Stimulated activated naive CD8-positive, alpha-beta T cell treated with anti-CD3 and anti-CD28 coated beads, Interleukin-15, Interleukin-2, amounts not matched to agents 100 U/mL and 50 U/mL, for 24 hours (primary cell): ENCODE measurements at regions not wholly inside any gene's neighbourhood (a gene's known extent, or its start where the extent isn't known, plus 50 kb on each side); places are given as distances from the start of the nearest gene placed in this dataset.

Experiments
- ATAC-seq: fragments of 150-1000 bp; cut with Tn5 transposase; one replicate; pipeline ENCODE4 v1.10.0; 2021
- DNase-seq: peaks from one replicate; pipeline ENCODE4 v3.0.0; 2021

- ATAC-seq = no peak
- DNase-seq = no peak
Observed at GRCh38 chr2:163368655-163369054, 367.2 kb downstream of the FIGN start.

- ATAC-seq = no peak
Observed at GRCh38 chr2:163367825-163368582, 367.8 kb downstream of the FIGN start.

DNA sequence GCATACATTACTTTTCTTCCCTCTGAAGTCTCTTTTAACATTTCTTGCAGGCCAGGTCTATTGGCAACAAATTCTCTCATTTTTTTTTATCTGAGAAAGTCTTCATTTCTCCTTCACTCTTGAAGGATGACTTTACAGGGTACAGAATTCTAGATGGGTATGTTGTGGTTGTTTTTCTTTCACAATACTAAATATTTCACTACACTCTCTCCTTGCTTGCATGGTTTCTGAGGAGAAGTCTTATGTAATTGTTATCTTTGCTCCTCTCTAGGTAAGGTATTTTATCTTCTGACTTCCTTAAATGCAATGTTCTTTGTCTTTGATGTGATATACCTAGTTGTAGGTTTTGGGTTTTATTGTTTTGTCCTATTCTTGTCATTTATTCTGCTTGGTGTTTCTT lies 371.1 kb downstream of the FIGN start:
- no peak for ATAC-seq
- no peak for DNase-seq

More at GRCh38 chr2:163367825-163368582, 367.8 kb downstream of the FIGN start:
- no peak for DNase-seq

DNA sequence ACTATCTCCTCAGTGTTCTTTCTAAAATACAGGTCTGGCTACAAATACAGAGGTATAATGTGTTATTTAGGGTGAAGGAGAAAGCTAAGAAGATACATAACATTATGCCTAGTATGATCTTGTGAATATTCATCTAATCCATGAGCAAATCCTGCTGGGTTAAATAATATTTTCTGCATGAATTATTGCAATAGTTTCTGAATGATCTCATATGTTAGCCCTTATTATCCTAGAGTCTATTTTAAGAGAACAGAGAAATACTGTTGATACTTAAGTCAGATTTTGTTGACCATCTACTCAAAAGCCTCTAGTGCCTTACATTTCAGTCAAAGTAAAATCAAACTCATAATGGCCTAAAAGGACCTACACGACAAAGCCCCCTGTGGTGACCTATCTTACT lies 382.3 kb downstream of the FIGN start:
- no peak for DNase-seq
- no peak for ATAC-seq

DNA sequence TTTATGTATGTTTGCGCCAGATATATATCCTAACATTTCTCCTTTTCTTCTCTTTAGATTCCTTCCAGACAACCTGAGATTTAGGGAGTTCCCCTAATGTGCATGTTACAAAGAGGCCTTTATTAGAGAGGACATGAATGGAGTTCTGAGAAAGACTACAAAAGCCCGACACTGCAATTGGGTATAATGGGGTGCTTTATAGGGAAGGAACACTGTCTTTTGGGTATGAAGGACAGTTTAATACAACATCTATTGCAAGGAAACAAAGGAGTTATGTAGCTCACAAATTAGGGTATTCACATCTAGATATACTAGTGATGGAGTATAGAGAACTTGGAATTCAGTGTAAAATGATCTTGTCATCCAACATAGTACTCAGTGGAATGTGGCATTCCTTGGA lies 383.8 kb downstream of the FIGN start:
- DNase-seq (no peak), ATAC-seq (no peak)

GRCh38 chr2:163351143-163351542 lies 384.7 kb downstream of the FIGN start:
- DNase-seq (no peak), ATAC-seq (no peak)

GRCh38 chr2:163348857-163349380 lies 386.9 kb downstream of the FIGN start:
- no peak for DNase-seq
- ATAC-seq = no peak

DNA sequence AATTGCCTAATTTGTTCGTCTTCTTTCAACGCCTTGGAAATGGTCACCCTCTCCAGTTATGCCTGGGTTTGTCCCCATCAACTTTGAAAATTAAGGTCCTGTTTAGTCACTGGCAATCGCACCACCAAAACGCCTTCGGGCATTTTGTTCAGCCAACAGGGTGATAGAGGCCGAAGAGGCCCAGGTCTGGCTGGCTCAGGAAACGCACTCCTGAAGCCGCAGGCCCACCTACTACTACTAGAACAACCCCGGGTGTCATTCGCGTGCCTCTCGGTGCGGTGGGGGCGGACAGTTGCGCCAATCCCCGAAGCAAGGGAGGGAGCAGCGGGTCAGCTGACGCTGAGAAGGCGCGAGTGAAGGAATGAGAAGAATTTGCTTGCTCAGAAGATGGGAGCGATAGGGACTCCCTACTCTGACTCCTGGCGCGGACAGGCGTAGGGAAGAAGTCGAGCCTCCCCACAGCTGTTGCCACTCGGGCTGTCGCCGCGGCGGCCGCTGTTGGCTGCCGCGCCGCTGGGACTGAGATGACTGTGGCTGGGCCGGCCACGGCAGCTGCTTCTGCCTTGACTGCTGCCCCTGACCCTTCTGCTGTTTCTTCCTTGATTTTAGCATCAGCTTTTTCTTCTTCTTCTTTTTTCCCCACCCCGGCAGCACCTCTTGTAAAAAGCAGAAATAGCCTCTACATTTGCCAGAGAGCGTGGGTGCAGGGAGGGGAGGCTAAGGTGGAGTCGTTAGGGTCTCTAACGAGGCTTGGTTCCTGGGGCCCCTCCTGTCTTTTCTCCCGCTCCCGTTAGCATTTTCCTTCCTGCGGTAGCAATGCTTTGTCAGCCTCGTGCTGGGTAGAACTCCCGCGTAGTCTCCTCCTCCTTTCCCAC lies 387.6 kb downstream of the FIGN start:
- DNase-seq (no peak), ATAC-seq (no peak)

DNA sequence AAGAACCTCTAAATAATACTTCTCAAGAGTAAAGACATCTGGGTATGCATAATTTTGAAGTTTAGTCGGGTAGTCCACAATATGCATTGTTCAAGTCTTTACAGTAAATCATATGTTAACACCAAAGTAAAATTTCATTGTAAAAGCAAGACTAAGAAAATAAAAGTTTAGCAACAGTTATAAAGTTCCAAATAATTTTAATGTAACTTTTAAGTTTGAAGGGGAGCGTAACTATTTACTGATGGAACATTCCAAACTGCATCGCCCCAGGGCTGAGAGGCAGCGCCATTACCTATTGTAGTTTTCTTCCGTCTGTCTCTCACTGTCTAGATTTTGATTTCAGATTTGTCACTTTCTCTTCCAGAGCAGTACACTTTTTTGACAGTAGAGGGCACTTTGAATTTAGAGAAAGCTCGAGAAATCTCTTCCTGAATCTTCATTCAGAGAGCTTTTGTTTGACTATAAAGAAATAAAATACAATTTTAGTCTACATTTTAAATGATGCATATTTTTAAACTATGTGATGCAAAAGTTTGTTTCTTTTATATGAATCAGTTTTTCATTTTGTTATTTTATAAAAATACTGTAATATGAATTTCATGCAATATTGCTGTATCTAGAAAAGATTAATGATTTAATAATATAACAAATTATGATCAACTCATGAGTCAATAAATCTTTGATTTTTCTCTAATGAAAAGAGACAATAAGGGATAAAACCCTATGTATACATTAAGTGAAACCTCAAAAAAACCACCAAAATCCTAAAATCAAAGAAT lies 389.8 kb downstream of the FIGN start:
- no peak for DNase-seq
- ATAC-seq = no peak

- no peak for DNase-seq
- no peak for ATAC-seq
Observed at GRCh38 chr2:163343316-163343715, 392.5 kb downstream of the FIGN start.

DNA sequence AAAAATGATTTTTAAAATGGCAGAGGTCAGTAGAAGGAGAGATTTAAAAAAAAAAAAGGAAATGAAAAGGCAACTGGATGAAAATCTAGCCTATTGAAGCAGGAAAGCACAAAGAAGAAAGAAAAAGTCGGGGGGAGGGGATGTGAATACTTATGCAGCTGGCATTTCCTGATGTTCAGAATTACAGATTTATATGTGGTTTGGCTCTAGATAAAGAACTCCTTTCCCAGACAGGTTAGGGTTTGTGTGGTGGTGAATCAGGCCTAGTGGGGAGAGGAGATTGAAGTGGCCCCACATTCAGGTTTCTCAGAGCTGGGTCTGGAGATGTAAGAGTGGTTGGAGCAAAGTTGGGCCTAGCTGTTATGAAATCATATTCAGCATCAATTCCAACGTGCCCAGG lies 394.4 kb downstream of the FIGN start:
- no peak for ATAC-seq
- no peak for DNase-seq

GRCh38 chr2:163338270-163338669 lies 397.5 kb downstream of the FIGN start:
- DNase-seq = no peak
- ATAC-seq = no peak

DNA sequence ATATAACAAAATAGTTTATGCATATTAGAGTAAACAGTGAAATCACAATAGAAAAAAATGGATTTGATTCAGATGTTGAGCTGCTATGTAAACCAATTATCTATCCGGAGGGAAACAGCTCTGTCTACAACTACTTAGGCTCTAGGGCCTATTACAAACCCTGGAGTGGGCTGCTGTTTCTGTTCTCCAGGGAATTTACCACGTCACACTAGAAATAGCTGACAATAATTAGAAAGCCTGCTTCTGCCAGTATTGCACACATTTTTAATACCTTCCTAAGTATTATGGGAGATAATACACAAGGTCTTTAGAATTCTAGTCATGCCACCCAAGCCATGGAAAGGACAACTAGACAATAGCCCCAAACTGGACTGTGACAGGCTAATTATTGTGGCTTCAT lies 411.1 kb downstream of the FIGN start:
- ATAC-seq (no peak), DNase-seq (no peak)

DNA sequence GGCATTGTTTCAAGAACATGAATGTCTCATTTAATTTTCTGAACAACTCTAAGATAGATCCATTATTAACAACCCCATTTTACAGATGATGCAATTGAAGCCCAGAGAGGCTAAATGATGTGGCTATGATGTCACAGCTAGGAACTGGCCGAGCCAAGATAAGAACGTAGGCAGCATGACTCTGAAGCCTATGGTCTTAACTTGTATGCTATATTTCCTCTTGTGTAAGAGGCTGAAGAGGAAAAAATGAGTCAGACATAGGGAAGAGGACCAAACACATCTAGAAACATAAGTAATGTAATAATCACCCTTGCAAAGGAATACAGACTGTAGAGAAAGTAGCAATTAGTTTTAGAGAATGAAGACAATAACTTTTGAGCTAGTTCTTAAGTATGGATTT lies 416.8 kb downstream of the FIGN start:
- no peak for DNase-seq
- no peak for ATAC-seq

DNA sequence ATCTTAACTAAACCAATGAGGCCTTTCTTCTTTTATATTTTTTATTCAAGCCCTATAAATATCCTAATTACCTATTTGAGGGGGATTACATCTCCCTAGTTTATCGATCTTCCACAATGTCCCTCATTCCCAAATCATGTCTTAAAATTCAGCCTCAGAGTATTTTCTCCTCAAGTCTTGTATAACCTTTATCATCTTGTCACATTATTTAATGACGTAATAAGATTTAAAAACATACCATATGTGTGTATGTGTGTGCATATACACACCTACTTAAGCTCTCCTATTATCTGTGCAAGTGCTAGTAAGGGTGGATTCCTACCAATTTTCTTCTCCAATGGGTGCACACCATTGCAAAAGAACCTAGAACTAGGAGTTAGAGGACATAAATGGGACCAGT lies 421.1 kb downstream of the FIGN start:
- no peak for ATAC-seq
- DNase-seq = no peak

DNA sequence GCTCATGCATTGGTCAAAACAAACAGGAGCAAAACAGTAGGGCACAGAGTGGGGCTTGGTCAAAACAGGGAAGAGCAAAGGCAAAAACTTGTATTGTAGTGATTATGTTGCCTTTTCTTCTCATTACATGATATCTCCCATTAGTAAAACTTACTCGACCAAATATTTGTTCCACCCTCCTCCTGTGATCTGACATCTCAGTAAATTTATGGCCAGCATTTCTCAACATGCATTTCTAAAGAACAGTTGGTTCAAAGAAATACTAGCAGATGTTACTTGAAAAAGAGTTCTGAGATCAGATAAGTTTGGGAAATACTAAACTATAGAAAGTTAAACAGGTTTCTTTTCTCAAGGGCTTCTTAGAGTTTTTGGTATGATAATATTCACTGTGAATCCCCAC lies 423.1 kb downstream of the FIGN start:
- ATAC-seq (no peak), DNase-seq (no peak)

- DNase-seq (no peak), ATAC-seq (no peak)
Observed at GRCh38 chr2:163306647-163307046, 429.2 kb downstream of the FIGN start.

DNA sequence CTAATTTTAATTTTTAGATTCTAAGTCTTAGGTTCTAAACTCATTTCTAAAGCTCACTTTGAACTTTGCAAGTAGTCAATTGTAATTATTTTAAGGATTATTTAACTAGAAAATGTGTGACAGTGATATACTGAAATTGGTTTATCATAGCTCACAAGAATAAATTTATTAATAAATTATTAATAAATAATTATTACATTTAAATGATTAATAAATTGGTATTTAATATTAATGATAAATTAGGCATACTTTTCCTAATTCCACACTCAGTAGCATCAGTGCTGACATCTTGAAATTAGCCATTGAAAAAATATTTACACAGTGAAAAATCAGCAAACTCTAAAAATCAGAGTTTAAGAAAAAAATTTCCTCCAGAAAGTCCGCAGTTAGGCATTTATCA lies 433.7 kb downstream of the FIGN start:
- no peak for ATAC-seq
- no peak for DNase-seq

DNA sequence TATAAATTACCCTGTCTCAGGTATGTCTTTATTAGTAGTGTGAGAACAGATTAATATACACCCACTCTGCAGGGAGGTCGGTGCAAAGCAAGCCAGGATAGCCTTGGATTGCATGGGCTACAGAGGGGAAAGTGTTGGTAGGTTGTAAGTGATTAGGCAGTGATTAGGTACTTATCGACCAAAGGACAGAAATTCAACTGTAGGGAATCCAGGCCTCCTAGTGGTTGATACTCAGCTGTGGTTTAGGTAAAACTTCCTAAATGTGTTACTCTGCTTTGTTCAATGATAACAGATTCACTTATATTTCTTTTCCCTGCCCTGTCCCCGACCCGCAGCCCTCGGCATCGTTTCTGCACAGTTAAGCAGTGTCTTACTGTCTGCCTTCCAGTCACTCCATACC lies 444.0 kb downstream of the FIGN start:
- ATAC-seq = no peak
- no peak for DNase-seq

GRCh38 chr2:163281717-163282116 lies 443.1 kb upstream of the KCNH7 start:
- ATAC-seq (no peak), DNase-seq (no peak)

- ATAC-seq = no peak
- no peak for DNase-seq
Observed at GRCh38 chr2:163269374-163270021, 430.9 kb upstream of the KCNH7 start.

GRCh38 chr2:163266772-163267171 lies 428.2 kb upstream of the KCNH7 start:
- ATAC-seq (no peak), DNase-seq (no peak)
